ENCODE measurements at regions not wholly inside any gene's neighbourhood (a gene's known extent, or its start where the extent isn't known, plus 50 kb on each side); places are given as distances from the start of the nearest gene placed in this dataset.
"Not testable (repeated sequence)": the region's sequence is repeated elsewhere in the genome, so short reads cannot be mapped to it uniquely, and the experiment has no call there.

- no peak for DNase-seq
These were observed 51.3 kb upstream of the CADPS start for GRCh38 chr3:62926494-62926893.

- DNase-seq = no peak
These were observed 53.0 kb upstream of the CADPS start for GRCh38 chr3:62928256-62928655.

GRCh38 chr3:62929771-62930170 lies 54.6 kb upstream of the CADPS start:
- no peak for DNase-seq

- DNase-seq = no peak
These were observed 60.6 kb upstream of the CADPS start for GRCh38 chr3:62935793-62936192.

GRCh38 chr3:62936626-62937254 lies 61.5 kb upstream of the CADPS start:
- DNase-seq = no peak

GRCh38 chr3:62938583-62938982 lies 63.4 kb upstream of the CADPS start:
- no peak for DNase-seq

GRCh38 chr3:62939707-62940106 lies 64.5 kb upstream of the CADPS start:
- no peak for DNase-seq

GRCh38 chr3:62940771-62941563 lies 65.8 kb upstream of the CADPS start:
- no peak for DNase-seq

GRCh38 chr3:62942227-62942626 lies 67.0 kb upstream of the CADPS start:
- DNase-seq = no peak

GRCh38 chr3:62942764-62943163 lies 67.5 kb upstream of the CADPS start:
- DNase-seq = no peak

GRCh38 chr3:62948921-62949320 lies 73.7 kb upstream of the CADPS start:
- no peak for DNase-seq

GRCh38 chr3:62950210-62950609 lies 75.0 kb upstream of the CADPS start:
- DNase-seq = no peak

- DNase-seq = no peak
These were observed 75.9 kb upstream of the CADPS start for GRCh38 chr3:62951037-62951613.

GRCh38 chr3:62951880-62952279 lies 76.7 kb upstream of the CADPS start:
- DNase-seq = not testable (repeated sequence)

GRCh38 chr3:62954580-62954979 lies 79.4 kb upstream of the CADPS start:
- no peak for DNase-seq

- no peak for DNase-seq
These were observed 79.9 kb upstream of the CADPS start for GRCh38 chr3:62955126-62955525.

GRCh38 chr3:62956411-62956810 lies 81.2 kb upstream of the CADPS start:
- DNase-seq = no peak

- no peak for DNase-seq
These were observed 86.8 kb upstream of the CADPS start for GRCh38 chr3:62961874-62962556.

- DNase-seq = no peak
These were observed 87.5 kb upstream of the CADPS start for GRCh38 chr3:62962714-62963113.

- no peak for DNase-seq
These were observed 90.1 kb upstream of the CADPS start for GRCh38 chr3:62965311-62965710.

- DNase-seq = no peak
These were observed 92.9 kb upstream of the CADPS start for GRCh38 chr3:62968128-62968527.

- DNase-seq = no peak
These were observed 95.4 kb upstream of the CADPS start for GRCh38 chr3:62970648-62971047.

- no peak for DNase-seq
These were observed 100.3 kb upstream of the CADPS start for GRCh38 chr3:62975566-62975965.

GRCh38 chr3:62981962-62982361 lies 106.7 kb upstream of the CADPS start:
- DNase-seq = no peak
